H9 (cell line): ENCODE measurements at regions not wholly inside any gene's neighbourhood (a gene's known extent, or its start where the extent isn't known, plus 50 kb on each side); places are given as distances from the start of the nearest gene placed in this dataset.

ENCODE experiments used
- DNase-seq: peaks from one replicate; pipeline ENCODE4 v3.0.0-alpha.2; 2017
- H2AFZ ChIP-seq: one replicate; pipeline ENCODE4 v1.6.1; 2013; ENCODE audit warnings: mild to moderate bottlenecking, low read length, control low read depth, moderate library complexity
- H2AK5ac ChIP-seq: 2 replicates; pipeline ENCODE4 v1.6.1; 2013; ENCODE audit warnings: low read length, control low read depth, mixed read lengths; ENCODE audit not compliant: insufficient read length
- H2BK120ac ChIP-seq: one replicate; pipeline ENCODE4 v1.6.1; 2013; ENCODE audit warnings: low read depth, mild to moderate bottlenecking, low read length, control low read depth, inconsistent platforms; ENCODE audit not compliant: poor library complexity, severe bottlenecking
- H2BK12ac ChIP-seq: 2 replicates; pipeline ENCODE4 v1.6.1; 2013; ENCODE audit warnings: low read length, control low read depth, mixed read lengths, low read depth; ENCODE audit not compliant: insufficient read length
- H2BK15ac ChIP-seq: 2 replicates; pipeline ENCODE4 v1.6.1; 2013; ENCODE audit warnings: low read depth, low read length, control low read depth
- H2BK20ac ChIP-seq: one replicate; pipeline ENCODE4 v1.6.1; 2013; ENCODE audit warnings: low read depth, mild to moderate bottlenecking, low read length, control low read depth, inconsistent platforms; ENCODE audit not compliant: poor library complexity, severe bottlenecking
- H2BK5ac ChIP-seq: 2 replicates; pipeline ENCODE4 v1.6.1; 2013; ENCODE audit warnings: low read length, control low read depth, mixed read lengths; ENCODE audit not compliant: insufficient read length
- H3K14ac ChIP-seq: 2 replicates; pipeline ENCODE4 v1.6.1; 2013; ENCODE audit warnings: low read length, control low read depth; ENCODE audit not compliant: insufficient read depth
- H3K18ac ChIP-seq: 2 replicates; pipeline ENCODE4 v1.6.1; 2013; ENCODE audit warnings: low read depth, mild to moderate bottlenecking, mixed read lengths, low read length, control low read depth; ENCODE audit not compliant: insufficient read length
- H3K23ac ChIP-seq: 2 replicates; pipeline ENCODE4 v1.6.1; 2013; ENCODE audit warnings: low read length, control low read depth, mixed read lengths, low read depth; ENCODE audit not compliant: insufficient read length
- H3K23me2 ChIP-seq: 2 replicates; pipeline ENCODE4 v1.6.1; 2013; ENCODE audit warnings: low read depth, mild to moderate bottlenecking, mixed read lengths, low read length, control low read depth; ENCODE audit not compliant: insufficient read length, poor library complexity, severe bottlenecking
- H3K27ac ChIP-seq: 2 replicates; pipeline ENCODE4 v1.5.1; 2013; ENCODE audit warnings: low read length, control low read depth, mixed read lengths, low read depth; ENCODE audit not compliant: insufficient read length
- H3K27me3 ChIP-seq: 2 replicates; pipeline ENCODE4 v1.6.1; 2013; ENCODE audit warnings: low read length, control low read depth, inconsistent platforms; ENCODE audit not compliant: insufficient read depth
- H3K4ac ChIP-seq: 2 replicates; pipeline ENCODE4 v1.6.1; 2013; ENCODE audit warnings: low read depth, mild to moderate bottlenecking, control low read depth, inconsistent platforms, low read length, moderate library complexity
- H3K4me1 ChIP-seq: 2 replicates; pipeline ENCODE4 v1.6.1; 2013; ENCODE audit warnings: low read length, control low read depth, inconsistent platforms; ENCODE audit not compliant: insufficient read depth
- H3K4me2 ChIP-seq: 2 replicates; pipeline ENCODE4 v1.6.1; 2013; ENCODE audit warnings: low read length, control low read depth, mixed read lengths; ENCODE audit not compliant: insufficient read length, insufficient read depth
- H3K56ac ChIP-seq: 2 replicates; pipeline ENCODE4 v1.6.1; 2013; ENCODE audit warnings: low read depth, mild to moderate bottlenecking, mixed read lengths, low read length, control low read depth; ENCODE audit not compliant: insufficient read length
- H3K79me1 ChIP-seq: 2 replicates; pipeline ENCODE4 v1.6.1; 2013; ENCODE audit warnings: low read depth, mild to moderate bottlenecking, moderate library complexity, low read length, control low read depth, inconsistent platforms; ENCODE audit not compliant: insufficient read depth, poor library complexity, severe bottlenecking
- H3K79me2 ChIP-seq: 2 replicates; pipeline ENCODE4 v1.6.1; 2013; ENCODE audit warnings: low read length, control low read depth, inconsistent platforms; ENCODE audit not compliant: insufficient read depth
- H3K9ac ChIP-seq: 2 replicates; pipeline ENCODE4 v1.6.1; 2013; ENCODE audit warnings: low read length, control low read depth, mixed read lengths; ENCODE audit not compliant: insufficient read length; ENCODE audit errors: extremely low read depth
- H3K9me3 ChIP-seq: one replicate; pipeline ENCODE4 v1.6.1; 2013; ENCODE audit warnings: low read depth, low read length, inconsistent platforms; ENCODE audit not compliant: control insufficient read depth
- H3T11ph ChIP-seq: one replicate; pipeline ENCODE4 v1.6.1; 2013; ENCODE audit warnings: mild to moderate bottlenecking, low read length, control low read depth, inconsistent platforms
- H4K20me1 ChIP-seq: one replicate; pipeline ENCODE4 v1.6.1; 2013; ENCODE audit not compliant: control insufficient read depth, insufficient read length, insufficient read depth
- H4K5ac ChIP-seq: 2 replicates; pipeline ENCODE4 v1.6.1; 2013; ENCODE audit warnings: low read depth, mild to moderate bottlenecking, mixed read lengths, low read length, control low read depth; ENCODE audit not compliant: insufficient read length
- H4K8ac ChIP-seq: replicated peaks from 2 replicates; pipeline ENCODE4 v1.6.1; 2013; ENCODE audit warnings: low read length, control low read depth, mixed read lengths, low read depth; ENCODE audit not compliant: insufficient read length
- H4K91ac ChIP-seq: 2 replicates; pipeline ENCODE4 v1.6.1; 2013; ENCODE audit warnings: low read depth, mild to moderate bottlenecking, moderate library complexity, mixed read lengths, low read length, control low read depth; ENCODE audit not compliant: insufficient read length
- H3K27ac Mint-ChIP-seq, 3 experiments: 2 replicates in 2 of 3; 3 replicates in 1 of 3; pipeline ENCODE4 v1.8.0; 2020 to 2021; ENCODE audit warnings: mixed read lengths in 3 of 3, mild to moderate bottlenecking in 1 of 3, moderate library complexity in 1 of 3
- H3K27me3 Mint-ChIP-seq: 2 replicates; pipeline ENCODE4 v1.8.0; 2021; ENCODE audit warnings: low read depth, mild to moderate bottlenecking, moderate library complexity, mixed read lengths
- H3K36me3 Mint-ChIP-seq, 3 experiments: 2 replicates in 2 of 3; 3 replicates in 1 of 3; pipeline ENCODE4 v1.8.0; 2020 to 2021; ENCODE audit warnings: low read depth in 3 of 3, mixed read lengths in 3 of 3; ENCODE audit not compliant: insufficient read depth in 1 of 3
- H3K4me1 Mint-ChIP-seq, 2 experiments: 2 replicates each; pipeline ENCODE4 v1.8.0; 2020; ENCODE audit warnings: mixed read lengths in 2 of 2
- H3K4me3 Mint-ChIP-seq, 2 experiments: 2 replicates in 1 of 2; 3 replicates in 1 of 2; pipeline ENCODE4 v1.8.0; 2020 to 2021; ENCODE audit warnings: mild to moderate bottlenecking in 2 of 2, mixed read lengths in 2 of 2, moderate library complexity in 1 of 2
- H3K9me3 Mint-ChIP-seq, 2 experiments: 2 replicates in 1 of 2; 3 replicates in 1 of 2; pipeline ENCODE4 v1.8.0; 2020; ENCODE audit warnings: mild to moderate bottlenecking in 2 of 2, mixed read lengths in 2 of 2, moderate library complexity in 1 of 2
- WGBS: extraction: QIAGEN DNeasy Blood & Tissue Kit; methylation state at CpG from one replicate; pipeline ENCODE4 v1.1.7; 2013; ENCODE audit warnings: missing lambda C conversion rate, low lambda C conversion rate, mixed read lengths; ENCODE audit not compliant: insufficient read length; ENCODE audit errors: extremely low coverage; 5-methylcytosine and 5-hydroxymethylcytosine counted together
- TF ChIP-seq, protein P1 (sequence below): fragments of 200-600 bp; sonication (generic); conservative IDR thresholded peaks from 3 replicates; pipeline ENCODE4 v1.8.0; 2021; ENCODE audit warnings: antibody characterized with exemption, mild to moderate bottlenecking

DNA sequence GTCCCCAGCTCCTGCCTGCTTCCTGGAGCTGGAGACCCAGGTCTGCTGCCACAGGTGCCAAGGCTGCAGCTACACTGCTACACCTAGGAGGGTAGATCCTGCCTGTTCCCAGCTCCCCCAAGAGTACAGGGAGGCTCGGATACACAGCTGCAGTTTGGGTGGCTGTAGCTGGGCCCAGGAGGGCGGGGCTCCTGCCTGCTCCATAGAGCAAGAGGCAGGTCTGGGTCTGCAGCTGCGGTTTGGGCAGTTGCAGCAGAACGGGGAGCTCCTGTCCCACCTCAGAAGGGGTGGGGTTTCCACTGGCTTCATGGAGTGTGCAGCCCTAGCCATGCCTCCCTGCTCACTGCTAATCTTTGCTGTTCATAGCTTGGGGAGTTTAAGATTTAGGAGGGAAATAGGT, 199.0 kb downstream of the NUFIP1 start:
- Histone ChIP-seq H4K8ac (no peak overlapping the region), H2BK20ac (no peak overlapping the region), H3K18ac (no peak overlapping the region), H4K5ac (no peak overlapping the region), H3K9ac (no peak overlapping the region), H2BK15ac (no peak overlapping the region), H2AFZ (no peak overlapping the region), H3K79me1 (no peaks in the 10 kb centered on the region), H3K4ac (no peak overlapping the region), H2AK5ac (no peak overlapping the region), H4K91ac (no peak overlapping the region), H4K20me1 (no peaks in the 10 kb centered on the region), H3K4me1 (no peaks in the 10 kb centered on the region), H3K4me2 (no peak overlapping the region), H3K14ac (no peak overlapping the region), H3K23me2 (no peaks in the 10 kb centered on the region), H3T11ph (no peak overlapping the region), H3K56ac (no peak overlapping the region), H3K27ac (no peak overlapping the region), H3K79me2 (no peaks in the 10 kb centered on the region), H3K23ac (no peak overlapping the region), H2BK120ac (no peak overlapping the region), H3K9me3 (no peaks in the 10 kb centered on the region), H3K27me3 (no peaks in the 10 kb centered on the region), H2BK12ac (no peak overlapping the region), H2BK5ac (no peak overlapping the region)
- Mint-ChIP-seq H3K36me3 (no peaks in the 10 kb centered on the region), H3K27ac (no peak overlapping the region), H3K9me3 (no peaks in the 10 kb centered on the region), H3K27me3 (no peaks in the 10 kb centered on the region; the same call in 1 of the 2 replicates), H3K4me3 (no peak overlapping the region), H3K4me1 (peaks cover 2 to 7% of the 10 kb centered on the region in 2 experiments; a peak in 1 of 4 replicates)
- TF ChIP-seq, protein P1, sequence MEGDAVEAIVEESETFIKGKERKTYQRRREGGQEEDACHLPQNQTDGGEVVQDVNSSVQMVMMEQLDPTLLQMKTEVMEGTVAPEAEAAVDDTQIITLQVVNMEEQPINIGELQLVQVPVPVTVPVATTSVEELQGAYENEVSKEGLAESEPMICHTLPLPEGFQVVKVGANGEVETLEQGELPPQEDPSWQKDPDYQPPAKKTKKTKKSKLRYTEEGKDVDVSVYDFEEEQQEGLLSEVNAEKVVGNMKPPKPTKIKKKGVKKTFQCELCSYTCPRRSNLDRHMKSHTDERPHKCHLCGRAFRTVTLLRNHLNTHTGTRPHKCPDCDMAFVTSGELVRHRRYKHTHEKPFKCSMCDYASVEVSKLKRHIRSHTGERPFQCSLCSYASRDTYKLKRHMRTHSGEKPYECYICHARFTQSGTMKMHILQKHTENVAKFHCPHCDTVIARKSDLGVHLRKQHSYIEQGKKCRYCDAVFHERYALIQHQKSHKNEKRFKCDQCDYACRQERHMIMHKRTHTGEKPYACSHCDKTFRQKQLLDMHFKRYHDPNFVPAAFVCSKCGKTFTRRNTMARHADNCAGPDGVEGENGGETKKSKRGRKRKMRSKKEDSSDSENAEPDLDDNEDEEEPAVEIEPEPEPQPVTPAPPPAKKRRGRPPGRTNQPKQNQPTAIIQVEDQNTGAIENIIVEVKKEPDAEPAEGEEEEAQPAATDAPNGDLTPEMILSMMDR: no peak
- peak; percentile 73 for DNase-seq
- no CpG with 5 or more reads among the region's 4 CpGs for WGBS
